Mesodermal cell (in vitro differentiated cells): ENCODE measurements at regions not wholly inside any gene's neighbourhood (a gene's known extent, or its start where the extent isn't known, plus 50 kb on each side); places are given as distances from the start of the nearest gene placed in this dataset.

Experiments used
- H3K27ac ChIP-seq: 2 replicates; pipeline ENCODE4 v1.7.0; 2013; ENCODE audit warnings: mild to moderate bottlenecking, low read depth, low read length, moderate library complexity; ENCODE audit not compliant: severe bottlenecking
- H3K36me3 ChIP-seq: 2 replicates; pipeline ENCODE4 v1.7.1; 2013; ENCODE audit warnings: mild to moderate bottlenecking, low read length, moderate library complexity; ENCODE audit not compliant: control insufficient read depth, insufficient read depth
- H3K4me1 ChIP-seq: one replicate; pipeline ENCODE4 v1.7.1; 2013; ENCODE audit warnings: mild to moderate bottlenecking, low read length; ENCODE audit not compliant: insufficient read depth, control insufficient read depth, poor library complexity, severe bottlenecking
- H3K4me3 ChIP-seq: 2 replicates; pipeline ENCODE4 v1.7.0; 2013; ENCODE audit warnings: low read length, control low read depth, mild to moderate bottlenecking; ENCODE audit not compliant: insufficient read depth, poor library complexity, severe bottlenecking; ENCODE audit errors: extremely low read depth
- H3K9me3 ChIP-seq: 2 replicates; pipeline ENCODE4 v1.7.1; 2013; ENCODE audit warnings: mild to moderate bottlenecking, low read length, moderate library complexity; ENCODE audit not compliant: control insufficient read depth
- WGBS, 2 experiments: methylation state at CpG; one replicate each; pipeline ENCODE4 v1.1.5; 2013; ENCODE audit warnings: missing lambda C conversion rate in 2 of 2; ENCODE audit not compliant: insufficient coverage in 2 of 2; 5-methylcytosine and 5-hydroxymethylcytosine counted together

- Histone ChIP-seq H3K9me3 (no peaks in the 10 kb centered on the region), H3K4me3 (no peak overlapping the region), H3K27ac (no peak overlapping the region), H3K36me3 (no peaks in the 10 kb centered on the region), H3K4me1 (no peaks in the 10 kb centered on the region)
- 96 to 97% methylated on average over 17 to 20 of the region's 21 CpGs for WGBS, 2 experiments
These were observed 366.4 kb upstream of the POM121L12 start for GRCh38 chr7:52669031-52669430.

- H3K4me1 ChIP-seq = no peaks in the 10 kb centered on the region
- H3K36me3 ChIP-seq = no peaks in the 10 kb centered on the region
- H3K4me3 ChIP-seq = no peak overlapping the region
- no peak overlapping the region for H3K27ac ChIP-seq
- WGBS, 2 experiments = 92 to 96% methylated on average over 16 to 17 of the region's 17 CpGs
- no peaks in the 10 kb centered on the region for H3K9me3 ChIP-seq
These were observed 367.0 kb upstream of the POM121L12 start for GRCh38 chr7:52668435-52668834.

DNA sequence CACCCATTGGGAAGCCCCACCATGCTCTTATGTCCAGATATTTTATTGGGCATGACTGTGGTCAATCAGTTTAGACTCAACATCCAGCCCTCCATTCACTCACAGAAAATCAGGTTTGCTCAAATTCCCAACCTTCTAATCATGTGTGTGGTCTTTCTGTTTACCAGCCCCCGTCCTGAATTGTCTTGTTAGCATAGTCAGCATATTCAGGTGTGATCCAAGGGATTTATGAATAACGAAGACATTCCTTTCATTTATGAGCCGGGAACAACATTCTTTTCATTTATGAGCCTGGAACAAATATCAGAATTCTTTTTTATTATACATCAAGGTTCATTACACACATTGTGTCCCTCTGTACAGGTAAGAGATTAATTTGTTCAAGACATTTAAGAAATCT lies 376.3 kb upstream of the POM121L12 start:
- H3K9me3 ChIP-seq = no peaks in the 10 kb centered on the region
- WGBS, 2 experiments = 79 to 83% methylated on average over 1 to 3 of the region's 3 CpGs
- H3K36me3 ChIP-seq = no peaks in the 10 kb centered on the region
- H3K4me3 ChIP-seq = no peak overlapping the region
- H3K4me1 ChIP-seq = no peaks in the 10 kb centered on the region
- no peak overlapping the region for H3K27ac ChIP-seq

- no CpG with 5 or more reads among the region's 3 CpGs for WGBS, 2 experiments
- H3K4me3 ChIP-seq = no peak overlapping the region
- H3K4me1 ChIP-seq = no peaks in the 10 kb centered on the region
- H3K36me3 ChIP-seq = no peaks in the 10 kb centered on the region
- H3K27ac ChIP-seq = no peak overlapping the region
- no peaks in the 10 kb centered on the region for H3K9me3 ChIP-seq
These were observed 379.3 kb upstream of the POM121L12 start for GRCh38 chr7:52656098-52656497.

- H3K4me1 ChIP-seq = no peaks in the 10 kb centered on the region
- H3K9me3 ChIP-seq = no peaks in the 10 kb centered on the region
- no peak overlapping the region for H3K27ac ChIP-seq
- H3K4me3 ChIP-seq = no peak overlapping the region
- no CpG with 5 or more reads among the region's 1 CpG for WGBS, 2 experiments
- no peaks in the 10 kb centered on the region for H3K36me3 ChIP-seq
These were observed 382.8 kb upstream of the POM121L12 start for GRCh38 chr7:52652621-52653020.

- Histone ChIP-seq H3K4me1 (no peaks in the 10 kb centered on the region), H3K27ac (no peak overlapping the region), H3K36me3 (no peaks in the 10 kb centered on the region), H3K4me3 (no peak overlapping the region), H3K9me3 (no peaks in the 10 kb centered on the region)
- no CpG with 5 or more reads among the region's 1 CpG for WGBS, 2 experiments
These were observed 386.6 kb upstream of the POM121L12 start for GRCh38 chr7:52648872-52649271.

DNA sequence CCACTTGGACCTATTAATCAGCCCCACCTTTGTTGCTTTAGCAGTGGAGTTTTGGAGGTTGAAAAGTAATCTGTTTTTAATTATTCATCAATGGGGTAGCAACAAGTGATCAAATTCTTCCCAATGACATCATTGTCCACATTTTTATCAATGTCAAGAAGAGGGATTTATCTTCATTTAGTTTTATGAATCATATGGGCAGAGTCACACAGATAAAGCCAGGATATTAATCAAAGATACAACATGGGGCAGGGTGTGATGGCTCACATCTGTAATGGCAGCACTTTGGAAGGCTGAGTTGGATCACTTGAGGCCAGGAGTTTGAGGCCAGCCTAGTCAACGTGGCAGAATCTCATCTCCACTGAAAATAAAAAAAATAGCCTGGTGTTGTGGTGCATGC lies 388.4 kb upstream of the POM121L12 start:
- Histone ChIP-seq H3K27ac (no peak overlapping the region), H3K9me3 (no peaks in the 10 kb centered on the region), H3K36me3 (no peaks in the 10 kb centered on the region), H3K4me3 (no peak overlapping the region), H3K4me1 (no peaks in the 10 kb centered on the region)
- WGBS, 2 experiments = no CpG with 5 or more reads among the region's 1 CpG

DNA sequence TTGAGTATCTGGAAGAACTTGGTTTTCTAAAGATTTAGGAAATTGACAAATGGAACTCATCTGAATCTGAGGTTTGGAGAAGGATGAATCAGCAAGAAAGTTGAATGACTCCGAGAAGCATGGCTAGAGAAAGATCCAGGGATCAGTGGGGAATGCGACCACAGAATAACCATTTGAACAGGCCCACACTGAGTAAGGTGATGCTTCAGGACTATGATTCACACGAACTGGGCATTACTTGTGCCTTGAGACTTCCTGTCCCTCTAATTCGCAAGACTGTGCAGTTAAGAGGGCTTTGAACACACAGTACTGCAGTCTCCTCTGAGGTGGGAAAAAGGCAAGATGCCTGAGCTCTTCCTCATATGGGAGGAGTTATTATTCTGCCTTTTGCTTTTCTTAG lies 395.5 kb upstream of the POM121L12 start:
- Histone ChIP-seq H3K9me3 (no peaks in the 10 kb centered on the region), H3K4me3 (no peak overlapping the region), H3K36me3 (no peaks in the 10 kb centered on the region), H3K4me1 (peaks cover 13% of the 10 kb centered on the region), H3K27ac (no peak overlapping the region)
- WGBS, 2 experiments = 61 to 70% methylated on average over 3 to 4 of the region's 4 CpGs

DNA sequence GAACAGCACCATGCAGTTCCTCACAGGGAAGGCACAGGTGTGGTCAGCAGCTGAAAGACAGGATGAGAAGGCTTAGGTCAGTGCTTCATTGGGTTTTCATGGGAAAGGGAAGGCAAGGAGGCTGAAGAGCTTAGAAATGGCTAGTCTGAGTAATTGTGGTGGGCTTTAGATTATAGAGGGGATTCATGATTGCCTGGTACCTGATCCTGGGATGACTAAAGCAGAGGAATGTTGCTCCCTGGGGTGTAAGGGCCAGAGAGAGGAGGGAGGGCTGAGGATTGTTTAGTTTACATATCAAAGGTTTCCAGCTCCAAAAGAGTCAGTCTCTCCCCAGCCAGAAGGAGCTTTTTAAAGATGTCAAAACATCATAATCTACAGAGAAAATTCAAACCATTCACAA lies 396.3 kb upstream of the POM121L12 start:
- no peak overlapping the region for H3K27ac ChIP-seq
- no peaks in the 10 kb centered on the region for H3K36me3 ChIP-seq
- H3K4me1 ChIP-seq = peaks cover 13% of the 10 kb centered on the region
- no peaks in the 10 kb centered on the region for H3K9me3 ChIP-seq
- no peak overlapping the region for H3K4me3 ChIP-seq

- Histone ChIP-seq H3K4me1 (peaks cover 12% of the 10 kb centered on the region), H3K4me3 (no peak overlapping the region), H3K9me3 (no peaks in the 10 kb centered on the region), H3K36me3 (no peaks in the 10 kb centered on the region), H3K27ac (no peak overlapping the region)
- WGBS, 2 experiments = 38 to 58% methylated on average over 3 of the region's 3 CpGs
These were observed 400.4 kb upstream of the POM121L12 start for GRCh38 chr7:52635021-52635420.

- no CpG with 5 or more reads among the region's 1 CpG for WGBS, 2 experiments
- no peaks in the 10 kb centered on the region for H3K9me3 ChIP-seq
- no peaks in the 10 kb centered on the region for H3K36me3 ChIP-seq
- H3K4me3 ChIP-seq = no peak overlapping the region
- no peak overlapping the region for H3K27ac ChIP-seq
- H3K4me1 ChIP-seq = no peaks in the 10 kb centered on the region
These were observed 414.6 kb upstream of the POM121L12 start for GRCh38 chr7:52620849-52621248.

GRCh38 chr7:52616552-52616951 lies 418.9 kb upstream of the POM121L12 start:
- H3K27ac ChIP-seq = no peak overlapping the region
- no peaks in the 10 kb centered on the region for H3K9me3 ChIP-seq
- no peak overlapping the region for H3K4me3 ChIP-seq
- no peaks in the 10 kb centered on the region for H3K4me1 ChIP-seq
- no peaks in the 10 kb centered on the region for H3K36me3 ChIP-seq
- WGBS, 2 experiments = 90% methylated on average over 2 of the region's 2 CpGs; no CpG with 5 or more reads in 1 of the 2 experiments
